CD14-positive monocyte (primary cell): ENCODE measurements at regions not wholly inside any gene's neighbourhood (a gene's known extent, or its start where the extent isn't known, plus 50 kb on each side); places are given as distances from the start of the nearest gene placed in this dataset.

Experiments
- DNase-seq, 3 donors: peaks; one replicate each; pipeline ENCODE4 v3.0.0-alpha.2; 2011 to 2022
- H2AFZ ChIP-seq: 2 replicates; pipeline ENCODE4 v1.6.0; 2012; ENCODE audit warnings: mild to moderate bottlenecking, low read depth, low read length, inconsistent platforms; ENCODE audit not compliant: insufficient read depth, poor library complexity, severe bottlenecking
- H3K27ac ChIP-seq, 2 donors: 1 replicate in 1 of 2; 2 replicates in 1 of 2; pipeline ENCODE4 v1.5.1; 2012 to 2013; ENCODE audit warnings: low read length in 2 of 2, control low read depth in 1 of 2, inconsistent platforms in 1 of 2, low read depth in 1 of 2, mild to moderate bottlenecking in 1 of 2
- H3K27me3 ChIP-seq, 2 donors: one replicate each; pipeline versions ENCODE4 v1.6.0 to v1.6.1; 2011 to 2013; ENCODE audit warnings: low read length in 2 of 2; ENCODE audit not compliant: control insufficient read depth in 2 of 2, insufficient read depth in 2 of 2
- H3K36me3 ChIP-seq, 2 donors: replicated peaks in 1 of 2; 1 replicate in 1 of 2; 2 replicates in 1 of 2; pipeline versions ENCODE4 v1.5.1 to v1.6.1; 2012 to 2013; ENCODE audit warnings: low read length in 2 of 2, control low read depth in 1 of 2, inconsistent platforms in 1 of 2, mild to moderate bottlenecking in 1 of 2; ENCODE audit not compliant: insufficient read depth in 2 of 2, control insufficient read depth in 1 of 2
- H3K4me1 ChIP-seq, 2 donors: 1 replicate in 1 of 2; 2 replicates in 1 of 2; pipeline versions ENCODE4 v1.5.1 to v1.6.1; 2012 to 2013; ENCODE audit warnings: low read length in 2 of 2, control low read depth in 1 of 2, inconsistent platforms in 1 of 2, mild to moderate bottlenecking in 1 of 2, moderate library complexity in 1 of 2; ENCODE audit not compliant: insufficient read depth in 2 of 2, control insufficient read depth in 1 of 2
- H3K4me2 ChIP-seq: replicated peaks from 2 replicates; pipeline ENCODE3; 2012; ENCODE audit warnings: low read length, moderate library complexity, mild to moderate bottlenecking; ENCODE audit not compliant: poor library complexity, severe bottlenecking; ENCODE audit errors: extremely low read depth
- H3K4me3 ChIP-seq, 3 experiments: fragments of 200-600 bp in 1 of 3; sonication (generic) in 1 of 3; replicated peaks in 1 of 3; 1 replicate in 2 of 3; 2 replicates in 1 of 3; pipeline ENCODE4 v1.5.1; 2011 to 2013; ENCODE audit warnings: low read length in 3 of 3, mild to moderate bottlenecking in 3 of 3, control low read depth in 2 of 3, low read depth in 2 of 3, inconsistent platforms in 1 of 3, moderate library complexity in 1 of 3
- H3K79me2 ChIP-seq: 2 replicates; pipeline ENCODE4 v1.6.0; 2012; ENCODE audit warnings: mild to moderate bottlenecking, control low read depth, inconsistent platforms, low read length, moderate library complexity; ENCODE audit not compliant: insufficient read depth
- H3K9ac ChIP-seq: 2 replicates; pipeline ENCODE4 v1.6.0; 2017; ENCODE audit warnings: low read length, mild to moderate bottlenecking; ENCODE audit not compliant: insufficient read depth, poor library complexity, severe bottlenecking
- H3K9me3 ChIP-seq, 2 donors: replicated peaks in 1 of 2; 1 replicate in 1 of 2; 2 replicates in 1 of 2; pipeline versions ENCODE4 v1.5.1 to v1.6.1; 2012 to 2013; ENCODE audit warnings: low read length in 2 of 2, control low read depth in 1 of 2; ENCODE audit not compliant: control insufficient read depth in 1 of 2, insufficient read depth in 1 of 2
- H4K20me1 ChIP-seq: 2 replicates; pipeline ENCODE4 v1.6.0; 2012; ENCODE audit warnings: mild to moderate bottlenecking, low read length, control low read depth, moderate library complexity; ENCODE audit not compliant: insufficient read depth
- H3K27ac Mint-ChIP-seq, 7 donors: one replicate each; pipeline ENCODE4 v1.8.0; 2020; ENCODE audit warnings: mild to moderate bottlenecking in 7 of 7, mixed read lengths in 7 of 7, moderate library complexity in 6 of 7, inconsistent platforms in 2 of 7
- H3K27me3 Mint-ChIP-seq, 3 donors: one replicate each; pipeline ENCODE4 v1.8.0; 2021 to 2022; ENCODE audit warnings: low read depth in 3 of 3, mild to moderate bottlenecking in 3 of 3, mixed read lengths in 3 of 3, moderate library complexity in 3 of 3, inconsistent platforms in 1 of 3
- H3K36me3 Mint-ChIP-seq, 2 donors: one replicate each; pipeline ENCODE4 v1.8.0; 2020; ENCODE audit warnings: mixed read lengths in 2 of 2, inconsistent platforms in 1 of 2, mild to moderate bottlenecking in 1 of 2
- H3K4me1 Mint-ChIP-seq: one replicate; pipeline ENCODE4 v1.8.0; 2020; ENCODE audit warnings: mild to moderate bottlenecking, mixed read lengths
- H3K4me3 Mint-ChIP-seq, 2 donors: one replicate each; pipeline ENCODE4 v1.8.0; 2020; ENCODE audit warnings: mild to moderate bottlenecking in 2 of 2, mixed read lengths in 2 of 2, moderate library complexity in 1 of 2
- H3K9me3 Mint-ChIP-seq, 7 donors: one replicate each; pipeline ENCODE4 v1.8.0; 2020 to 2022; ENCODE audit warnings: mixed read lengths in 7 of 7, mild to moderate bottlenecking in 6 of 7, moderate library complexity in 6 of 7, inconsistent platforms in 2 of 7
- CTCF ChIP-seq: fragments of 200-600 bp; IDR thresholded peaks from one replicate; pipeline ENCODE4 v1.8.0; 2022; ENCODE audit warnings: antibody characterized with exemption, mild to moderate bottlenecking
- WGBS: methylation state at CpG from one replicate; pipeline ENCODE4 v1.1.5; 2013; ENCODE audit warnings: missing lambda C conversion rate; ENCODE audit not compliant: insufficient coverage; 5-methylcytosine and 5-hydroxymethylcytosine counted together
- intact Hi-C, 2 donors: fragments of 100-400 bp; cut with micrococcal nuclease; formaldehyde crosslinking; loops; one replicate each; pipeline versions ENCODE4 v1.15.0 to v1.15.1; 2023

- Histone ChIP-seq H3K9me3 (no peaks in the 10 kb centered on the region), H3K4me1 (peaks cover 6 to 13% of the 10 kb centered on the region in 2 donors), H3K4me3 (no peak overlapping the region), H3K79me2 (no peaks in the 10 kb centered on the region), H3K27ac (no peak overlapping the region), H2AFZ (no peak overlapping the region), H3K27me3 (no peaks in the 10 kb centered on the region), H3K36me3 (no peaks in the 10 kb centered on the region), H3K4me2 (no peak overlapping the region), H4K20me1 (no peaks in the 10 kb centered on the region), H3K9ac (no peak overlapping the region)
- Mint-ChIP-seq H3K27ac (no peak overlapping the region), H3K9me3 (peaks cover 0 to 7% (median 4%) of the 10 kb centered on the region in 7 donors), H3K4me3 (no peak overlapping the region), H3K36me3 (no peaks in the 10 kb centered on the region), H3K4me1 (peaks cover 16% of the 10 kb centered on the region), H3K27me3 (peaks cover 4 to 8% (median 6%) of the 10 kb centered on the region in 3 donors)
- intact Hi-C loops, result no loop called here
- WGBS, result 91% methylated on average over 9 of the region's 11 CpGs
- no peak for DNase-seq
- no peak for TF ChIP-seq CTCF
These were observed 158.3 kb upstream of the NDUFV2 start for GRCh38 chr18:8943900-8944870.

- Histone ChIP-seq H3K9me3 (no peaks in the 10 kb centered on the region), H3K27ac (no peak overlapping the region), H3K27me3 (no peaks in the 10 kb centered on the region), H3K36me3 (no peaks in the 10 kb centered on the region), H3K4me1 (peaks cover 6 to 13% of the 10 kb centered on the region in 2 donors), H3K9ac (no peak overlapping the region), H3K4me2 (no peak overlapping the region), H3K4me3 (no peak overlapping the region), H2AFZ (no peak overlapping the region), H3K79me2 (no peaks in the 10 kb centered on the region), H4K20me1 (no peaks in the 10 kb centered on the region)
- Mint-ChIP-seq H3K27me3 (peaks cover 7 to 11% (median 9%) of the 10 kb centered on the region in 3 donors), H3K27ac (no peak overlapping the region), H3K4me1 (peaks cover 15% of the 10 kb centered on the region), H3K36me3 (no peaks in the 10 kb centered on the region), H3K9me3 (peaks cover 0 to 7% (median 4%) of the 10 kb centered on the region in 7 donors), H3K4me3 (no peak overlapping the region)
- no peak for DNase-seq
- intact Hi-C loops, result no loop called here
- 45% methylated on average over 6 of the region's 7 CpGs for WGBS
- TF ChIP-seq CTCF, result no peak
These were observed 157.6 kb upstream of the NDUFV2 start for GRCh38 chr18:8944871-8945245.
